ENCODE measurements at regions not wholly inside any gene's neighbourhood (a gene's known extent, or its start where the extent isn't known, plus 50 kb on each side); places are given as distances from the start of the nearest gene placed in this dataset.

DNA sequence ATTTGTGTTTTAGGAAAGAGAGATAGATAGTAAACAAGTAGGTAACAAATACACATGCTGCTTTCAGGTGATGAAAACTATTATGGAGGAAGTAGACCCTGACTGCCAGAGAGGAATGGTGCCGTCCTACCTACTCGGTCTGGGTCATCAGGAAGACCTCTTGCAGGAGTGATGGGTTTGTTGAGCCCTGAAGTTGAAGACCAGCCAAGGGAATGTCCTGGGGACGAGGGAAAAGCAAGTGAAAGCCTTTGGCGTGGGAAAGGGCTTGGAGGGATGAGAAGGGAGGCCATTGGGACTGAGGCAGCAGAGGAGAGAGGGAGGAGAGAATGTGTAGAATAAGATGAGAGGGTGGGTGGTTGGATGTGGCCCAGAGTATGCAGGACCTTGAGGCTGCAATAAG is 379.5 kb upstream of the USP24 start:
- no peak for DNase-seq (ENCODE audit: low spot score)
- no peak overlapping the region for H3K27ac Mint-ChIP-seq (ENCODE audit: unreplicated experiment)

DNA sequence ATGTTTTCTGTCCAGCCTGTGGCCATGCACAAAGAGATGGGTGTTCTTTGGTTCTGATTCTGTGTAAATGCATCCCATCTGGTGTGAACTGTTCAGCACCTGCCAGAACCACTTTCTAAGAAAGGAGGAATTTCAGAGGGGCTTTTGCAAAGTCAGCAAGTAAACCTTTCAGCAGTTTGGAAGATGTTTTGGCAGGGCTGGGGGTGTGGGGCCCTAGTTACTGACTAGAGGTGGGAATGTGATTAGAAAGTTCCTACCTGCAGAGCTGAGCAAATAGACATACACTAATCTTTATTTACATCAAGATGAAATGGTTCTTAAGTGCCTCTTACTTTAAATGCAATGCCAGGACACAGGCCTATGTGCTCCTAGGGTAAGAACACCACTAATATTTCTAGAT is 378.1 kb upstream of the USP24 start:
- Mint-ChIP-seq H3K36me3 (ENCODE audit: low read depth) (no peaks in the 10 kb centered on the region), H3K27me3 (ENCODE audit: low read depth) (no peaks in the 10 kb centered on the region), H3K9me3 (ENCODE audit: low read depth) (peaks cover 18% of the 10 kb centered on the region), H3K27ac (ENCODE audit: unreplicated experiment) (no peak overlapping the region), H3K4me1 (ENCODE audit: low read depth) (peaks cover 29% of the 10 kb centered on the region), H3K4me3 (ENCODE audit: unreplicated experiment) (no peak overlapping the region)
- no peak for TF ChIP-seq CTCF (IDR thresholded peaks at IDR 0.05)
- no peak for DNase-seq (ENCODE audit: low spot score)

More for the DNA sequence above, 379.5 kb upstream of the USP24 start:
- H3K4me3 Mint-ChIP-seq (ENCODE audit: unreplicated experiment): no peak overlapping the region
- H3K27me3 Mint-ChIP-seq (ENCODE audit: low read depth): no peaks in the 10 kb centered on the region
- H3K36me3 Mint-ChIP-seq (ENCODE audit: low read depth): no peaks in the 10 kb centered on the region
- H3K4me1 Mint-ChIP-seq (ENCODE audit: low read depth): peaks cover 16% of the 10 kb centered on the region
- H3K9me3 Mint-ChIP-seq (ENCODE audit: low read depth): peaks cover 18% of the 10 kb centered on the region
- TF ChIP-seq CTCF (IDR thresholded peaks at IDR 0.05): no peak

DNA sequence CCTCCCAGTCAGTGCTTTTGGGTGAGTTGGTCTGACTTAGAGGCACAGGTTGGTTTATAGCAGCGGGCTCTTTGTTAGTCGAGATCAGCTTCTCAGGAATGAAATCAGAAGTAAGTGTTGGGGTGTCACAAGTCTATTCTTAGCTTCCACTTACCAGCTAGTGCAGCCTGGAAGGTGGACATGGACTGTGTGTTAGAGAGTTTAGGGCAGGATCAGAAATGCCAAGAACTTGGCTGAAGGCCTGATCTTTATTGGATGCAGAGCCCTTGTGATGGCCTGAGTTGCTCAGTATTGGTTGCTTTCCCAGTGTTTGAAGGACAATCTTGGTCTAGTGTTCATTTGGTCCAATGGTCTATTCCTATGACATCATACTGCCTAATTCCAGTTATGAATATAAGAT is 377.0 kb upstream of the USP24 start:
- no peak for DNase-seq (ENCODE audit: low spot score)
- H3K9me3 Mint-ChIP-seq (ENCODE audit: low read depth): peaks cover 13% of the 10 kb centered on the region

GRCh38 chr1:55589671-55590297 is 374.6 kb upstream of the USP24 start:
- Mint-ChIP-seq H3K4me3 (ENCODE audit: unreplicated experiment) (no peak overlapping the region), H3K9me3 (ENCODE audit: low read depth) (no peaks in the 10 kb centered on the region), H3K27ac (ENCODE audit: unreplicated experiment) (peak overlapping the region; percentile 93), H3K4me1 (ENCODE audit: low read depth) (peaks cover 48% of the 10 kb centered on the region), H3K36me3 (ENCODE audit: low read depth) (no peaks in the 10 kb centered on the region), H3K27me3 (ENCODE audit: low read depth) (no peaks in the 10 kb centered on the region)
- no peak for TF ChIP-seq CTCF (IDR thresholded peaks at IDR 0.05)
- no peak for DNase-seq (ENCODE audit: low spot score)

More for the DNA sequence above, 377.0 kb upstream of the USP24 start:
- H3K4me1 Mint-ChIP-seq (ENCODE audit: low read depth): peaks cover 32% of the 10 kb centered on the region
- no peaks in the 10 kb centered on the region for H3K27me3 Mint-ChIP-seq (ENCODE audit: low read depth)
- H3K27ac Mint-ChIP-seq (ENCODE audit: unreplicated experiment): no peak overlapping the region
- no peak overlapping the region for H3K4me3 Mint-ChIP-seq (ENCODE audit: unreplicated experiment)
- no peaks in the 10 kb centered on the region for H3K36me3 Mint-ChIP-seq (ENCODE audit: low read depth)
- no peak for TF ChIP-seq CTCF (IDR thresholded peaks at IDR 0.05)

GRCh38 chr1:55588309-55588708 is 373.1 kb upstream of the USP24 start:
- H3K4me3 Mint-ChIP-seq (ENCODE audit: unreplicated experiment): no peak overlapping the region
- H3K9me3 Mint-ChIP-seq (ENCODE audit: low read depth): no peaks in the 10 kb centered on the region
- no peak overlapping the region for H3K27ac Mint-ChIP-seq (ENCODE audit: unreplicated experiment)
- peaks cover 55% of the 10 kb centered on the region for H3K4me1 Mint-ChIP-seq (ENCODE audit: low read depth)
- no peak for TF ChIP-seq CTCF (IDR thresholded peaks at IDR 0.05)
- no peaks in the 10 kb centered on the region for H3K27me3 Mint-ChIP-seq (ENCODE audit: low read depth)
- DNase-seq (ENCODE audit: low spot score): no peak
- H3K36me3 Mint-ChIP-seq (ENCODE audit: low read depth): no peaks in the 10 kb centered on the region

Data from chondrocyte (in vitro differentiated cells).